Gastrocnemius medialis (tissue), 4 donors: ENCODE measurements at regions not wholly inside any gene's neighbourhood (a gene's known extent, or its start where the extent isn't known, plus 50 kb on each side); places are given as distances from the start of the nearest gene placed in this dataset.

Experiments used
- ATAC-seq, 2 donors: fragments of 150-250 bp; one replicate each; pipeline ENCODE4 v1.9.1; 2016
- DNase-seq, 2 donors: peaks; one replicate each; pipeline ENCODE4 v3.0.0-alpha.2; 2019
- H3K27ac ChIP-seq, 4 donors: fragments of 200-600 bp; sonication (generic); 1 replicate in 1 of 4; 2 replicates in 3 of 4; pipeline ENCODE4 v1.5.1; 2016 to 2018; ENCODE audit warnings: mild to moderate bottlenecking in 2 of 4, moderate library complexity in 1 of 4
- H3K27me3 ChIP-seq, 3 donors: fragments of 200-600 bp; sonication (generic) in 2 of 3; 1 replicate in 1 of 3; 2 replicates in 2 of 3; pipeline versions ENCODE4 v1.5.1 to v1.6.0; 2016 to 2019; ENCODE audit warnings: mild to moderate bottlenecking in 1 of 3, moderate library complexity in 1 of 3
- H3K36me3 ChIP-seq, 2 donors: fragments of 200-600 bp; sonication (generic) in 1 of 2; one replicate each; pipeline ENCODE4 v1.5.1; 2017 to 2018
- H3K4me1 ChIP-seq, 2 donors: fragments of 200-600 bp; sonication (generic) in 1 of 2; one replicate each; pipeline ENCODE4 v1.5.1; 2016 to 2017; ENCODE audit warnings: mild to moderate bottlenecking in 2 of 2
- H3K4me3 ChIP-seq, 4 donors: fragments of 200-600 bp; sonication (generic) in 3 of 4; 1 replicate in 1 of 4; 2 replicates in 3 of 4; pipeline ENCODE4 v1.5.1; 2016 to 2019; ENCODE audit warnings: mild to moderate bottlenecking in 2 of 4
- H3K9me3 ChIP-seq, 3 donors: fragments of 200-600 bp; sonication (generic) in 2 of 3; 1 replicate in 1 of 3; 2 replicates in 2 of 3; pipeline ENCODE4 v1.5.1; 2016 to 2019
- POLR2A ChIP-seq, 2 donors: fragments of 450-650 bp; IDR thresholded peaks; one replicate each; pipeline ENCODE4 v1.6.1; 2017; ENCODE audit warnings: antibody characterized with exemption in 2 of 2, mild to moderate bottlenecking in 2 of 2, moderate library complexity in 2 of 2
- in situ Hi-C, 4 donors: fragments of 200-750 bp; cut with MboI; loops; one replicate each; pipeline versions ENCODE4 v1.15.0 to v1.8.0; 2017; ENCODE audit warnings: low sequenced_read_pairs in 4 of 4
- intact Hi-C: fragments of 100-400 bp; cut with DNase I; formaldehyde crosslinking; loops from one replicate; pipeline ENCODE4 v1.15.1; 2023; ENCODE audit warnings: low total_unique reads
- TF ChIP-seq, protein P1 (sequence below), 5 experiments: fragments of 450-650 bp in 3 of 5; fragments of 200-600 bp in 2 of 5; sonication (generic) in 2 of 5; IDR thresholded peaks in 4 of 5; conservative IDR thresholded peaks in 1 of 5; 1 replicate in 4 of 5; 2 replicates in 1 of 5; pipeline ENCODE4 v1.5.1; 2016 to 2019; ENCODE audit warnings: antibody characterized with exemption in 5 of 5, mild to moderate bottlenecking in 3 of 5, moderate library complexity in 3 of 5

DNA sequence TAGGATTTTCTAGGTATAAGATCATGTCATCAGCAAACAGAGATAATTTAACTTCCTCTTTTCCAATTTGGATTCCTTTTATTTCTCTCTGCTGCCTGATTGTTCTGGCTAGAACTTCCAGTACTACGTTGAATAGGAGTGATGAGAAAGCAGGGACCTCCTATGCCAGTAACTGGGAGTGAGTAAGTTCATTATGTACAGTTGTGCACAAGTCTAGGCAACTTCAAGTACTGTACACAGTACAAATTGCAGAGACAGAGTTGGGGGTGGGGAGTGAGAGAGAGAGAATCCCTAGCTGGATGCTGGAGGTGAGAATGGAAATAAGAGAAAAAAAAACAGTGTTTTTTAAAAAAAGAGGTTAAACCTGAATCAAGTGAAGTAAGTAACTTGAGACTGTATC lies 210.2 kb downstream of the MMUT start:
- no peaks in the 10 kb centered on the region for H3K9me3 ChIP-seq
- no peaks in the 10 kb centered on the region for H3K27me3 ChIP-seq
- intact Hi-C loops, result no loop called here
- H3K4me3 ChIP-seq, result no peak overlapping the region
- no peaks in the 10 kb centered on the region for H3K36me3 ChIP-seq
- DNase-seq (no peak), ATAC-seq (no peak)
- H3K4me1 ChIP-seq, result no peaks in the 10 kb centered on the region
- TF ChIP-seq POLR2A (IDR thresholded peaks at IDR 0.05), result no peak
- TF ChIP-seq, protein P1, sequence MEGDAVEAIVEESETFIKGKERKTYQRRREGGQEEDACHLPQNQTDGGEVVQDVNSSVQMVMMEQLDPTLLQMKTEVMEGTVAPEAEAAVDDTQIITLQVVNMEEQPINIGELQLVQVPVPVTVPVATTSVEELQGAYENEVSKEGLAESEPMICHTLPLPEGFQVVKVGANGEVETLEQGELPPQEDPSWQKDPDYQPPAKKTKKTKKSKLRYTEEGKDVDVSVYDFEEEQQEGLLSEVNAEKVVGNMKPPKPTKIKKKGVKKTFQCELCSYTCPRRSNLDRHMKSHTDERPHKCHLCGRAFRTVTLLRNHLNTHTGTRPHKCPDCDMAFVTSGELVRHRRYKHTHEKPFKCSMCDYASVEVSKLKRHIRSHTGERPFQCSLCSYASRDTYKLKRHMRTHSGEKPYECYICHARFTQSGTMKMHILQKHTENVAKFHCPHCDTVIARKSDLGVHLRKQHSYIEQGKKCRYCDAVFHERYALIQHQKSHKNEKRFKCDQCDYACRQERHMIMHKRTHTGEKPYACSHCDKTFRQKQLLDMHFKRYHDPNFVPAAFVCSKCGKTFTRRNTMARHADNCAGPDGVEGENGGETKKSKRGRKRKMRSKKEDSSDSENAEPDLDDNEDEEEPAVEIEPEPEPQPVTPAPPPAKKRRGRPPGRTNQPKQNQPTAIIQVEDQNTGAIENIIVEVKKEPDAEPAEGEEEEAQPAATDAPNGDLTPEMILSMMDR (IDR thresholded peaks at IDR 0.05 in 4 of 5, conservative IDR thresholded peaks at IDR 0.05 in 1 of 5), result no peak
- H3K27ac ChIP-seq, result no peak overlapping the region
- in situ Hi-C loops, result no loop called here

DNA sequence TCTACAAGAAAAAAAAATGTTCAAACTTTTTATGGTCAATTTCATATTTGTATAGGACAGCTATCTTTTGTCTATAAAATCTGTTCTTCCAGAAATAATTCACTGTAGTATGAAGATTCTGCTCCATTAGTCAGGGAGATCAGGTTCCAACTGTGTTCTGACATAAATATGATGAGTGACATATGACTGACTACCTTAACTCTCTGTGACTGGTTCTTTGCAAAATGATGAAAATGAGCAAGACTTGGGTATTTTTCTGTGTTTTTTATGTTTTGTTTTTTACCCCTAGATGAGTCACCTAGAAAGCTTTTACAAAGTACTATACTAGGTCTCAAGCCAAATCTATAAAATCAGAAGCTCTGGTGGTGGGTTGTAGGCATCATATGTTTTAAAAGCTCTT lies 229.6 kb downstream of the MMUT start:
- no peak overlapping the region for H3K4me3 ChIP-seq
- no peak overlapping the region for H3K27ac ChIP-seq
- TF ChIP-seq POLR2A (IDR thresholded peaks at IDR 0.05), result no peak
- TF ChIP-seq, protein P1 (IDR thresholded peaks at IDR 0.05 in 4 of 5, conservative IDR thresholded peaks at IDR 0.05 in 1 of 5), result no peak
- no peaks in the 10 kb centered on the region for H3K36me3 ChIP-seq
- H3K9me3 ChIP-seq, result no peaks in the 10 kb centered on the region
- in situ Hi-C loops (no loop called here), intact Hi-C loops (no loop called here)
- no peak for DNase-seq
- no peaks in the 10 kb centered on the region for H3K4me1 ChIP-seq
- no peaks in the 10 kb centered on the region for H3K27me3 ChIP-seq
- ATAC-seq, result no peak

DNA sequence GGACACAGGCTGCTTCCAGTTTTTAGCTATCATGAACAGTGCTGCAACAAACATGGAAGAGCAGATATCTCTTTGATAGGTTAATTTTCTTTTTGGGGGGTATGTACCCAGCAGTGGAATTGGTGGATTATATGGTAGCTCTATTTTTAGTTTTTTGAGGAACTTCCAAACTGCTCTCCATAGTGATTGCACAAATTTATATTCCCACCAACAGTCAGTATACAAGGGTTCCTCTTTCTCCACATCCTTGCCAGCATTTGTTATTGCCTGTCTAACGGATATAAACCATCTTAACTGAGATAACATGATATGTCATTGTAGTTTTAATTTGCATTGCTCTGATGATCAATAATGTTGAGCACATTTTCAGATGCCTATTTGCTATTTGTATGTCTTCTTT lies 237.6 kb downstream of the MMUT start:
- no peaks in the 10 kb centered on the region for H3K36me3 ChIP-seq
- no peak overlapping the region for H3K4me3 ChIP-seq
- intact Hi-C loops, result no loop called here
- H3K9me3 ChIP-seq, result no peaks in the 10 kb centered on the region
- ATAC-seq (no peak), DNase-seq (no peak)
- TF ChIP-seq POLR2A (IDR thresholded peaks at IDR 0.05), result no peak
- TF ChIP-seq, protein P1 (IDR thresholded peaks at IDR 0.05 in 4 of 5, conservative IDR thresholded peaks at IDR 0.05 in 1 of 5), result no peak
- H3K27ac ChIP-seq, result no peak overlapping the region
- H3K27me3 ChIP-seq, result no peaks in the 10 kb centered on the region
- in situ Hi-C loops, result no loop called here
- no peaks in the 10 kb centered on the region for H3K4me1 ChIP-seq

DNA sequence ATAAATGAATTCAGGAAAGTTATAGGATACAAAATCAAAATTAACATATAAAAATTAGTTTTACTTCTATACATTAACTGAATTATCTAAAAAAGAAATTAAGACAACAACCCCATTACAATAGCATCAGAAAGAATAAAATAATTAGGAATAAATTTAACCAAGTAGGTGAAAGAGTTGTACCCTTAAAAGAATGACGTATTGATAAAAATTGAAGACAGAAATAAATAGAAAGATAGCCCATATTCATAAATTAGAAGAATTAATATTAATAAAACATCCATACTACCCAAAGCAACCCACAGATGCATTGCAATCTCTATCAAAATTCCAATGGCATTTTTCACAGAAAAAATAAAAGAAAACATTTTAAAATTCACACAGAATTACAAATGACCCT lies 242.8 kb downstream of the MMUT start:
- no peak for DNase-seq
- H3K36me3 ChIP-seq, result no peaks in the 10 kb centered on the region
- in situ Hi-C loops, result no loop called here

DNA sequence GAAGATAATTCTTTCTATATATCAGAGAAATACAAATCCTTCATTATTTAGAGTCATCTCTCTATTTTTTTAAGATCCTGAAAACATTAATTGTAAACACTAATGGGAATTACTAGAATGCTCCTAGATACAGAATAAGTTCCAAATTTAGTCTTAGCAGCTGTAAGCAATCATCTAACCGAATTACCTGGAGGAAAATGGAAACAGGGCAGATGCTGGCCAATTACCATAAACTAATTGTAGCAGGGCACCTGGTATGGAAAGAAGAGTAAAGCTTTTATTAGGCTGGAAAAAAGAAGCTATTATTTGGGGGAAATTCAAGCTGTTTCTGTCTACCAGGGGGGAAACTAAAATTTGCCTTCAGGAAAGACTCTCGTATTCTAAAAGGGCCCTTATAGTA lies 257.5 kb downstream of the MMUT start:
- H3K4me1 ChIP-seq, result no peaks in the 10 kb centered on the region
- ATAC-seq, result no peak
- in situ Hi-C loops, result no loop called here

More for the DNA sequence above, 242.8 kb downstream of the MMUT start:
- TF ChIP-seq, protein P1 (IDR thresholded peaks at IDR 0.05 in 4 of 5, conservative IDR thresholded peaks at IDR 0.05 in 1 of 5), result no peak
- no peak for TF ChIP-seq POLR2A (IDR thresholded peaks at IDR 0.05)
- no peak overlapping the region for H3K4me3 ChIP-seq
- no peaks in the 10 kb centered on the region for H3K27me3 ChIP-seq
- H3K9me3 ChIP-seq, result no peaks in the 10 kb centered on the region
- intact Hi-C loops, result no loop called here
- ATAC-seq, result no peak
- no peaks in the 10 kb centered on the region for H3K4me1 ChIP-seq
- no peak overlapping the region for H3K27ac ChIP-seq

More for the DNA sequence above, 257.5 kb downstream of the MMUT start:
- DNase-seq, result no peak
- intact Hi-C loops, result no loop called here
- Histone ChIP-seq H3K4me3 (no peak overlapping the region), H3K27me3 (no peaks in the 10 kb centered on the region), H3K9me3 (no peaks in the 10 kb centered on the region), H3K36me3 (no peaks in the 10 kb centered on the region), H3K27ac (no peak overlapping the region)
- TF ChIP-seq POLR2A (IDR thresholded peaks at IDR 0.05), result no peak
- TF ChIP-seq, protein P1 (IDR thresholded peaks at IDR 0.05 in 4 of 5, conservative IDR thresholded peaks at IDR 0.05 in 1 of 5), result no peak
